NCI-H1436 (cell line): ENCODE measurements at regions not wholly inside any gene's neighbourhood (a gene's known extent, or its start where the extent isn't known, plus 50 kb on each side); places are given as distances from the start of the nearest gene placed in this dataset.

ENCODE experiments used
- DNase-seq: peaks from one replicate; lab custom pipeline; 2025; lab: John Stamatoyannopoulos, UW

- DNase-seq, result no peak
These were observed 209.7 kb upstream of the ARHGAP20 start for GRCh38 chr11:110921742-110922521.

GRCh38 chr11:110919241-110919922 is 207.1 kb upstream of the ARHGAP20 start:
- no peak for DNase-seq

GRCh38 chr11:110918351-110918750 is 206.1 kb upstream of the ARHGAP20 start:
- no peak for DNase-seq

GRCh38 chr11:110912437-110912836 is 200.2 kb upstream of the ARHGAP20 start:
- DNase-seq, result no peak

GRCh38 chr11:110910384-110910783 is 198.1 kb upstream of the ARHGAP20 start:
- DNase-seq, result no peak

GRCh38 chr11:110909336-110909735 is 197.1 kb upstream of the ARHGAP20 start:
- no peak for DNase-seq

GRCh38 chr11:110908401-110909105 is 196.3 kb upstream of the ARHGAP20 start:
- no peak for DNase-seq

GRCh38 chr11:110907629-110908028 is 195.4 kb upstream of the ARHGAP20 start:
- DNase-seq, result no peak

- no peak for DNase-seq
These were observed 191.6 kb upstream of the ARHGAP20 start for GRCh38 chr11:110903830-110904229.

GRCh38 chr11:110903378-110903777 is 191.1 kb upstream of the ARHGAP20 start:
- DNase-seq, result no peak

GRCh38 chr11:110901441-110901840 is 189.2 kb upstream of the ARHGAP20 start:
- no peak for DNase-seq

GRCh38 chr11:110900426-110900825 is 188.2 kb upstream of the ARHGAP20 start:
- DNase-seq, result no peak

GRCh38 chr11:110897035-110897434 is 184.8 kb upstream of the ARHGAP20 start:
- no peak for DNase-seq

GRCh38 chr11:110896358-110896757 is 184.1 kb upstream of the ARHGAP20 start:
- DNase-seq, result no peak

- no peak for DNase-seq
These were observed 182.0 kb upstream of the ARHGAP20 start for GRCh38 chr11:110894224-110894623.

- no peak for DNase-seq
These were observed 180.6 kb upstream of the ARHGAP20 start for GRCh38 chr11:110892741-110893285.

- no peak for DNase-seq
These were observed 179.2 kb upstream of the ARHGAP20 start for GRCh38 chr11:110891411-110891810.

GRCh38 chr11:110890995-110891394 is 178.8 kb upstream of the ARHGAP20 start:
- no peak for DNase-seq

GRCh38 chr11:110886288-110886970 is 174.2 kb upstream of the ARHGAP20 start:
- no peak for DNase-seq

- no peak for DNase-seq
These were observed 171.0 kb upstream of the ARHGAP20 start for GRCh38 chr11:110883256-110883655.

GRCh38 chr11:110878513-110878912 is 166.3 kb upstream of the ARHGAP20 start:
- no peak for DNase-seq

- no peak for DNase-seq
These were observed 162.3 kb upstream of the ARHGAP20 start for GRCh38 chr11:110874437-110875030.
